ENCODE measurements at regions not wholly inside any gene's neighbourhood (a gene's known extent, or its start where the extent isn't known, plus 50 kb on each side); places are given as distances from the start of the nearest gene placed in this dataset.

DNA sequence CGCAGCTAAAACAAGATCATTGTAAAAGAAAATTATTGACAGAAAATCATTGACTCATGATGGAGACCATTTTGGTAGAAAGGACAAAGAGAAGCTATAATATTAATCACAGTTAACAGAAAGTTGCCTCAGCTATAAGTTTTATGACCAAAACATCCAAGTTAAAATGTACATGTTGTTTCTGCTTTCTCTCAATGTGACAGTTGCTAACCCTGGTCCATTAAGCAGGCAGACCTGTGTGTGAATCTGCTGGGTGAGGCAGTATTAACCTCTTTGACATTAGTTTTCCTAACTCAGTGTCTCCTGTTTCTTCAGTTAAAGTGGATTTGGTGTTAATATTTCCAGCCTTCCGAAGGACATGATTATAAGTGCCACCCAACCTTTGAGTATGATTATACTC lies 94.8 kb upstream of the DCLK2 start:
- Histone ChIP-seq H3K36me3 (ENCODE audit: insufficient read depth, low read length) (no peaks in the 10 kb centered on the region), H3K4me3 (no peak overlapping the region), H3K9me3 (ENCODE audit: low read depth, low read length) (no peaks in the 10 kb centered on the region), H3K9ac (ENCODE audit: insufficient read length) (no peak overlapping the region), H3K27ac (no peak overlapping the region)
- no peak for DNase-seq (ENCODE audit: low read depth, low spot score)
- TF ChIP-seq FOXP2 (optimal IDR thresholded peaks at IDR 0.05; ENCODE audit: control extremely low read depth, extremely low read length, insufficient read depth), result no peak
- no peak for TF ChIP-seq POLR2AphosphoS5 (IDR thresholded peaks at IDR 0.05; ENCODE audit: borderline replicate concordance, low read depth, low read length)
- TF ChIP-seq EZH2 (IDR thresholded peaks at IDR 0.05), result no peak

- no peak overlapping the region for H3K4me3 ChIP-seq
- TF ChIP-seq EZH2 (IDR thresholded peaks at IDR 0.05) (no peak), FOXP2 (optimal IDR thresholded peaks at IDR 0.05; ENCODE audit: control extremely low read depth, extremely low read length, insufficient read depth) (no peak), POLR2AphosphoS5 (IDR thresholded peaks at IDR 0.05; ENCODE audit: borderline replicate concordance, low read depth, low read length) (no peak)
- H3K9ac ChIP-seq (ENCODE audit: insufficient read length), result no peak overlapping the region
- no peaks in the 10 kb centered on the region for H3K9me3 ChIP-seq (ENCODE audit: low read depth, low read length)
- no peak for DNase-seq (ENCODE audit: low read depth, low spot score)
- H3K27ac ChIP-seq, result no peak overlapping the region
- H3K36me3 ChIP-seq (ENCODE audit: insufficient read depth, low read length), result no peaks in the 10 kb centered on the region
Observed at GRCh38 chr4:149983931-149984330, 94.3 kb upstream of the DCLK2 start.

GRCh38 chr4:149985981-149986380 lies 92.3 kb upstream of the DCLK2 start:
- H3K36me3 ChIP-seq (ENCODE audit: insufficient read depth, low read length), result no peaks in the 10 kb centered on the region
- DNase-seq (ENCODE audit: low read depth, low spot score), result no peak

DNA sequence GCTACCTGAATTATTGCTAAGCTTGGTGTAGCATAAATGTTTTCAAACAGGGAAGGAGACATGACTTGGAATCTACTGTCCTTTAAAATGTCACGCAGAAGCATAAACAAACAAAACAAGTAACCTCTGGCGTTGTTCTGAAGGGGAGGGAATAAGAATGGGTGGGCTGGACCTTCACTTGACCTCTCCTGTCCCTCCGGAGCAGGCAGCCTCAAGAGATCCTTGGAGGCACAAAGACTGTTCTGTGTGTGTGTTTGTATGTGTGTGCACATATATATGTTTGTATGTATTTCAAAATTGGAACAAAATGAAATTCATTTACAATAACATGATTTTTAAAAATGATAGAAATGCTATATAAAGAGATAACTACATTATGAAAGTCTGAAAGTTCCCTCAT lies 91.3 kb upstream of the DCLK2 start:
- no peak for TF ChIP-seq FOXP2 (optimal IDR thresholded peaks at IDR 0.05; ENCODE audit: control extremely low read depth, extremely low read length, insufficient read depth)
- TF ChIP-seq POLR2AphosphoS5 (IDR thresholded peaks at IDR 0.05; ENCODE audit: borderline replicate concordance, low read depth, low read length), result no peak
- TF ChIP-seq EZH2 (IDR thresholded peaks at IDR 0.05), result no peak
- H3K36me3 ChIP-seq (ENCODE audit: insufficient read depth, low read length), result no peaks in the 10 kb centered on the region
- H3K4me3 ChIP-seq, result peak overlapping the region; percentile 76
- H3K9me3 ChIP-seq (ENCODE audit: low read depth, low read length), result no peaks in the 10 kb centered on the region
- peak overlapping the region; percentile 98 for H3K27ac ChIP-seq
- no peak for DNase-seq (ENCODE audit: low read depth, low spot score)
- no peak overlapping the region for H3K9ac ChIP-seq (ENCODE audit: insufficient read length)

More at GRCh38 chr4:149985981-149986380, 92.3 kb upstream of the DCLK2 start:
- H3K9ac ChIP-seq (ENCODE audit: insufficient read length), result no peak overlapping the region
- no peaks in the 10 kb centered on the region for H3K9me3 ChIP-seq (ENCODE audit: low read depth, low read length)
- H3K4me3 ChIP-seq, result no peak overlapping the region
- H3K27ac ChIP-seq, result no peak overlapping the region
- no peak for TF ChIP-seq FOXP2 (optimal IDR thresholded peaks at IDR 0.05; ENCODE audit: control extremely low read depth, extremely low read length, insufficient read depth)
- no peak for TF ChIP-seq POLR2AphosphoS5 (IDR thresholded peaks at IDR 0.05; ENCODE audit: borderline replicate concordance, low read depth, low read length)
- TF ChIP-seq EZH2 (IDR thresholded peaks at IDR 0.05), result no peak

GRCh38 chr4:149987330-149988086 lies 90.7 kb upstream of the DCLK2 start:
- H3K27ac ChIP-seq, result peak overlapping the region; percentile 98
- TF ChIP-seq FOXP2 (optimal IDR thresholded peaks at IDR 0.05; ENCODE audit: control extremely low read depth, extremely low read length, insufficient read depth) (peak; percentile 95), EZH2 (IDR thresholded peaks at IDR 0.05) (no peak), POLR2AphosphoS5 (IDR thresholded peaks at IDR 0.05; ENCODE audit: borderline replicate concordance, low read depth, low read length) (peak; percentile 76)
- H3K36me3 ChIP-seq (ENCODE audit: insufficient read depth, low read length), result no peaks in the 10 kb centered on the region
- H3K4me3 ChIP-seq, result peak overlapping the region; percentile 76
- H3K9me3 ChIP-seq (ENCODE audit: low read depth, low read length), result no peaks in the 10 kb centered on the region
- DNase-seq (ENCODE audit: low read depth, low spot score), result peak; percentile 98
- peak overlapping the region; percentile 57 for H3K9ac ChIP-seq (ENCODE audit: insufficient read length)

GRCh38 chr4:149988087-149988410 lies 90.2 kb upstream of the DCLK2 start:
- TF ChIP-seq POLR2AphosphoS5 (IDR thresholded peaks at IDR 0.05; ENCODE audit: borderline replicate concordance, low read depth, low read length), result peak; percentile 64; the same call in 1 of the 2 replicates
- no peak for TF ChIP-seq EZH2 (IDR thresholded peaks at IDR 0.05)
- H3K9ac ChIP-seq (ENCODE audit: insufficient read length), result no peak overlapping the region
- H3K27ac ChIP-seq, result peak overlapping the region; percentile 98
- H3K36me3 ChIP-seq (ENCODE audit: insufficient read depth, low read length), result no peaks in the 10 kb centered on the region
- no peaks in the 10 kb centered on the region for H3K9me3 ChIP-seq (ENCODE audit: low read depth, low read length)
- peak; percentile 93 for DNase-seq (ENCODE audit: low read depth, low spot score)
- H3K4me3 ChIP-seq, result peak overlapping the region; percentile 76

DNA sequence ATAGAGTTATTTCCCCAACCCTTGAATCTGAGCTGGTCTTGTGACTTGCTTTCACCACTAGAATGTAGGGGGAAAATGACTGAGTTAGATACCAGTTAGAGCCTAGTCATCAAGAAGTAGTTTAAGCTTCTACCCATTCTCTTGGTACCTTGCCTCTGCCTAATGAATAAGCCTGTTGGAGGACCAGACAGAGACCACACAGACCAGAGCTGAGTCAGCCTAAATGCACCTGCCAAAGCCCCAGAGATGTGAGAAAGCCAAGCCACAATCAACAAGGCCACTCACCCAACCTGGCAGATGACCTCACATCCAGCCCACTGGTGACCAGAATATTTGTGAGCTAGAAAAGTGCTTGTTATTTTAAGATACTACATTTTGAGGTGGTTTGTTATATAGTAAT lies 85.2 kb upstream of the DCLK2 start:
- Histone ChIP-seq H3K4me3 (no peak overlapping the region), H3K9ac (ENCODE audit: insufficient read length) (no peak overlapping the region), H3K27ac (no peak overlapping the region), H3K9me3 (ENCODE audit: low read depth, low read length) (no peaks in the 10 kb centered on the region), H3K36me3 (ENCODE audit: insufficient read depth, low read length) (no peaks in the 10 kb centered on the region)
- TF ChIP-seq EZH2 (IDR thresholded peaks at IDR 0.05), result no peak
- TF ChIP-seq POLR2AphosphoS5 (IDR thresholded peaks at IDR 0.05; ENCODE audit: borderline replicate concordance, low read depth, low read length), result no peak
- no peak for TF ChIP-seq FOXP2 (optimal IDR thresholded peaks at IDR 0.05; ENCODE audit: control extremely low read depth, extremely low read length, insufficient read depth)
- DNase-seq (ENCODE audit: low read depth, low spot score), result no peak

GRCh38 chr4:149995134-149995756 lies 83.0 kb upstream of the DCLK2 start:
- DNase-seq (ENCODE audit: low read depth, low spot score), result no peak
- Histone ChIP-seq H3K27ac (no peak overlapping the region), H3K4me3 (no peak overlapping the region), H3K9me3 (ENCODE audit: low read depth, low read length) (no peaks in the 10 kb centered on the region), H3K9ac (ENCODE audit: insufficient read length) (no peak overlapping the region), H3K36me3 (ENCODE audit: insufficient read depth, low read length) (no peaks in the 10 kb centered on the region)
- no peak for TF ChIP-seq FOXP2 (optimal IDR thresholded peaks at IDR 0.05; ENCODE audit: control extremely low read depth, extremely low read length, insufficient read depth)
- no peak for TF ChIP-seq EZH2 (IDR thresholded peaks at IDR 0.05)
- TF ChIP-seq POLR2AphosphoS5 (IDR thresholded peaks at IDR 0.05; ENCODE audit: borderline replicate concordance, low read depth, low read length), result no peak

Measured in SK-N-MC (cell line).